ENCODE measurements at regions not wholly inside any gene's neighbourhood (a gene's known extent, or its start where the extent isn't known, plus 50 kb on each side); places are given as distances from the start of the nearest gene placed in this dataset.

GRCh38 chr18:51514128-51514527, 316.6 kb upstream of the MEX3C start:
- DNase-seq (ENCODE audit: extremely low read depth, low read depth, low spot score): no peak

- DNase-seq (ENCODE audit: extremely low read depth, low read depth, low spot score): no peak
Measured at GRCh38 chr18:51516478-51517038, 319.1 kb upstream of the MEX3C start.

- DNase-seq (ENCODE audit: extremely low read depth, low read depth, low spot score): no peak
Measured at GRCh38 chr18:51519571-51519970, 322.1 kb upstream of the MEX3C start.

- DNase-seq (ENCODE audit: extremely low read depth, low read depth, low spot score): no peak
Measured at GRCh38 chr18:51520676-51521180, 323.2 kb upstream of the MEX3C start.

- DNase-seq (ENCODE audit: extremely low read depth, low read depth, low spot score): no peak
Measured at GRCh38 chr18:51522338-51522737, 324.9 kb upstream of the MEX3C start.

GRCh38 chr18:51522821-51523220, 325.3 kb upstream of the MEX3C start:
- DNase-seq (ENCODE audit: extremely low read depth, low read depth, low spot score): no peak

GRCh38 chr18:51523671-51524070, 326.2 kb upstream of the MEX3C start:
- DNase-seq (ENCODE audit: extremely low read depth, low read depth, low spot score): no peak

- DNase-seq (ENCODE audit: extremely low read depth, low read depth, low spot score): no peak
Measured at GRCh38 chr18:51525453-51526225, 328.2 kb upstream of the MEX3C start.

- DNase-seq (ENCODE audit: extremely low read depth, low read depth, low spot score): no peak
Measured at GRCh38 chr18:51527826-51528225, 330.3 kb upstream of the MEX3C start.

GRCh38 chr18:51531501-51531900, 334.0 kb upstream of the MEX3C start:
- no peak for DNase-seq (ENCODE audit: extremely low read depth, low read depth, low spot score)

GRCh38 chr18:51537487-51537886, 340.0 kb upstream of the MEX3C start:
- no peak for DNase-seq (ENCODE audit: extremely low read depth, low read depth, low spot score)

GRCh38 chr18:51540562-51540961, 343.1 kb upstream of the MEX3C start:
- DNase-seq (ENCODE audit: extremely low read depth, low read depth, low spot score): no peak

- DNase-seq (ENCODE audit: extremely low read depth, low read depth, low spot score): no peak
Measured at GRCh38 chr18:51541230-51541629, 343.7 kb upstream of the MEX3C start.

- DNase-seq (ENCODE audit: extremely low read depth, low read depth, low spot score): no peak
Measured at GRCh38 chr18:51543658-51544155, 346.2 kb upstream of the MEX3C start.

GRCh38 chr18:51545446-51545845, 348.0 kb upstream of the MEX3C start:
- no peak for DNase-seq (ENCODE audit: extremely low read depth, low read depth, low spot score)

GRCh38 chr18:51559198-51559901, 361.9 kb upstream of the MEX3C start:
- no peak for DNase-seq (ENCODE audit: extremely low read depth, low read depth, low spot score)

GRCh38 chr18:51559902-51560287, 362.4 kb upstream of the MEX3C start:
- no peak for DNase-seq (ENCODE audit: extremely low read depth, low read depth, low spot score)

GRCh38 chr18:51561821-51562220, 364.3 kb upstream of the MEX3C start:
- no peak for DNase-seq (ENCODE audit: extremely low read depth, low read depth, low spot score)

GRCh38 chr18:51562866-51563265, 365.4 kb upstream of the MEX3C start:
- no peak for DNase-seq (ENCODE audit: extremely low read depth, low read depth, low spot score)

- DNase-seq (ENCODE audit: extremely low read depth, low read depth, low spot score): no peak
Measured at GRCh38 chr18:51563396-51563795, 365.9 kb upstream of the MEX3C start.

- DNase-seq (ENCODE audit: extremely low read depth, low read depth, low spot score): no peak
Measured at GRCh38 chr18:51568151-51568550, 370.7 kb upstream of the MEX3C start.

GRCh38 chr18:51569153-51569552, 371.7 kb upstream of the MEX3C start:
- no peak for DNase-seq (ENCODE audit: extremely low read depth, low read depth, low spot score)
